ENCODE measurements at regions not wholly inside any gene's neighbourhood (a gene's known extent, or its start where the extent isn't known, plus 50 kb on each side); places are given as distances from the start of the nearest gene placed in this dataset.

DNA sequence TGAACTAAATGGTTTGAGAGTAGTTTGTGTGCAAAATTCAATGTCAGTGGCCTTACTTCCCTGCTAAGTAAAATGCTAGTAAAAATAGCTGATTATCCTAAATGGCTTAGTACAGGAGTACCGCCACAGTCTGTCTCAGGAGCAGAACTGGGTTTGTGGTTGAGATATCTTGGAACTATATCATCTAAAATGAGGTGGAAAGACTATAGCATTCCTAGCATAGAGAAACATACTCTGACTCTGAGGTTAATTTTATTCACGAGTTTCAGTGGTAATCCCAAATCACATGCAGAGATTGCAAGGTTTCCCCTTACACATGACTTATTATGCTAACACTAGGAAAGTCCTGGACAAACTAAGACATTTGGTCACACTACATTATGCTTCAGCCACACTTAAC is 70.4 kb downstream of the OR13H1 start:
- no peak overlapping the region for H3K4me3 ChIP-seq
- H3K27ac ChIP-seq: no peak overlapping the region
- DNase-seq: no peak
- H3K9me3 ChIP-seq: no peaks in the 10 kb centered on the region
- H3K4me1 ChIP-seq: no peaks in the 10 kb centered on the region
- no peaks in the 10 kb centered on the region for H3K27me3 ChIP-seq
- 60 to 66% methylated on average over 1 to 2 of the region's 2 CpGs for WGBS, 2 donors
- intact Hi-C loops (cut with DNase I; ENCODE audit: low total_unique reads): no loop called here
- no peaks in the 10 kb centered on the region for H3K36me3 ChIP-seq (ENCODE audit: low read depth, missing control alignments)
- TF ChIP-seq POLR2A (IDR thresholded peaks at IDR 0.05) (no peak), CTCF (IDR thresholded peaks at IDR 0.05) (no peak)

DNA sequence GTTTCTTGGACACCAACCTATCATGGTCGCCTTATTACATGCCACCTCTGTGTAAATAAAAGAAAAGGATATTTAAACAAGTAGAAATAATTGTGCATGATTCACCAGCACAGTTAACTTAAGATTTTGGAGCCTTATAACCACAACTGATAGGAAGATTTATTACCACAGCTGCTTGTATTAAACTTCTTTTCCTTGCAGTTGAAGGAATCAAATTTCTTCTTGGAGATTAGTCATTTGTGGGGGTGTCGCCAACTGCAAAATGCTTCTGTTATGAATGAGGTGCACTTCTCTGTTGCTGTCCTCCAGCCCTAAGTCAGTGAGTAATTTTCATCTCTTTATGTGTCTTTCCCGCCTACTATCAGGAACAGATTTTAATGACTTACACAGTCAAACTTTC is 73.3 kb downstream of the OR13H1 start:
- intact Hi-C loops (cut with DNase I; ENCODE audit: low total_unique reads): no loop called here
- no peak for TF ChIP-seq CTCF (IDR thresholded peaks at IDR 0.05)
- no peak for TF ChIP-seq POLR2A (IDR thresholded peaks at IDR 0.05)
- Histone ChIP-seq H3K27ac (no peak overlapping the region), H3K9me3 (no peaks in the 10 kb centered on the region), H3K27me3 (no peaks in the 10 kb centered on the region), H3K4me3 (no peak overlapping the region), H3K4me1 (no peaks in the 10 kb centered on the region), H3K36me3 (ENCODE audit: low read depth, missing control alignments) (no peaks in the 10 kb centered on the region)
- DNase-seq: no peak
- 46 to 57% methylated on average over 3 of the region's 3 CpGs for WGBS, 2 donors

GRCh38 chrX:131621650-131622049 is 77.8 kb downstream of the OR13H1 start:
- Histone ChIP-seq H3K4me1 (no peaks in the 10 kb centered on the region), H3K27me3 (no peaks in the 10 kb centered on the region), H3K9me3 (no peaks in the 10 kb centered on the region), H3K36me3 (ENCODE audit: low read depth, missing control alignments) (no peaks in the 10 kb centered on the region), H3K27ac (no peak overlapping the region), H3K4me3 (no peak overlapping the region)
- TF ChIP-seq POLR2A (IDR thresholded peaks at IDR 0.05) (no peak), CTCF (IDR thresholded peaks at IDR 0.05) (no peak)
- 13 to 17% methylated on average over 1 of the region's 1 CpG for WGBS, 2 donors
- intact Hi-C loops (cut with DNase I; ENCODE audit: low total_unique reads): no loop called here
- DNase-seq: no peak

- Histone ChIP-seq H3K9me3 (no peaks in the 10 kb centered on the region), H3K4me1 (no peaks in the 10 kb centered on the region), H3K4me3 (no peak overlapping the region), H3K27ac (no peak overlapping the region), H3K36me3 (ENCODE audit: low read depth, missing control alignments) (no peaks in the 10 kb centered on the region), H3K27me3 (no peaks in the 10 kb centered on the region)
- 21 to 22% methylated on average over 3 of the region's 3 CpGs for WGBS, 2 donors
- intact Hi-C loops (cut with DNase I; ENCODE audit: low total_unique reads): no loop called here
- TF ChIP-seq POLR2A (IDR thresholded peaks at IDR 0.05) (no peak), CTCF (IDR thresholded peaks at IDR 0.05) (no peak)
- no peak for DNase-seq
These were observed 82.9 kb downstream of the OR13H1 start for GRCh38 chrX:131626681-131627296.

DNA sequence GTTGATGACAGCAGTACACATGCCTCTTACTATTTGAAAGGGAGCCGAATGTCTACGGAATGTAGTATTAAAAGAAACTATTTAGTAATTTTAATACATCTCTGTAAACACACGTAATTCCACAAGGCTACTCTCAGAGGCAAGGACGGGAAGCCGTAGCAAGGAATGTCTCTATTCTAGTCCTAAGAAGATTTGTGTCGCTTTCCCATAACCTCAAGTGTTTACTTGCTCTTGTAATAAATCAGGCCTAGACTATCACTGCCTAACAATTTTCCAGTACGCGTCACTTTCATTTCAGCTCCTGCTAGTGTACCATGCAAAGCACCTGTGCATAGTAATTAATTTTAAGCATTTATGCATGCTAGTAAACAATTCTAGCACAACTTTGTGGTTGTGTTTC is 86.7 kb downstream of the OR13H1 start:
- no peak for DNase-seq
- intact Hi-C loops (cut with DNase I; ENCODE audit: low total_unique reads): no loop called here
- TF ChIP-seq POLR2A (IDR thresholded peaks at IDR 0.05) (no peak), CTCF (IDR thresholded peaks at IDR 0.05) (no peak)
- H3K4me3 ChIP-seq: no peak overlapping the region
- H3K27me3 ChIP-seq: no peaks in the 10 kb centered on the region
- no peaks in the 10 kb centered on the region for H3K36me3 ChIP-seq (ENCODE audit: low read depth, missing control alignments)
- no peaks in the 10 kb centered on the region for H3K4me1 ChIP-seq
- H3K27ac ChIP-seq: no peak overlapping the region
- no peaks in the 10 kb centered on the region for H3K9me3 ChIP-seq
- WGBS, 2 donors: 81 to 82% methylated on average over 8 of the region's 8 CpGs
